ENCODE measurements at regions not wholly inside any gene's neighbourhood (a gene's known extent, or its start where the extent isn't known, plus 50 kb on each side); places are given as distances from the start of the nearest gene placed in this dataset.

GRCh38 chr20:58585753-58586540 lies 65.1 kb upstream of the STX16 start:
- Mint-ChIP-seq H3K4me3 (no peak overlapping the region), H3K4me1 (no peaks in the 10 kb centered on the region), H3K36me3 (ENCODE audit: low read depth) (no peaks in the 10 kb centered on the region), H3K27me3 (peaks cover 12% of the 10 kb centered on the region), H3K27ac (no peak overlapping the region), H3K9me3 (peaks cover 6% of the 10 kb centered on the region)
- no peak for DNase-seq
- POLR2A ChIA-PET, result no interaction called here
- CTCF ChIA-PET, result no interaction called here

GRCh38 chr20:58584881-58585752 lies 66.0 kb upstream of the STX16 start:
- POLR2A ChIA-PET, result no interaction called here
- H3K36me3 Mint-ChIP-seq (ENCODE audit: low read depth), result no peaks in the 10 kb centered on the region
- DNase-seq, result no peak
- H3K4me1 Mint-ChIP-seq, result no peaks in the 10 kb centered on the region
- peaks cover 10% of the 10 kb centered on the region for H3K27me3 Mint-ChIP-seq
- peaks cover 6% of the 10 kb centered on the region for H3K9me3 Mint-ChIP-seq
- H3K4me3 Mint-ChIP-seq, result no peak overlapping the region
- CTCF ChIA-PET, result no interaction called here
- H3K27ac Mint-ChIP-seq, result no peak overlapping the region

DNA sequence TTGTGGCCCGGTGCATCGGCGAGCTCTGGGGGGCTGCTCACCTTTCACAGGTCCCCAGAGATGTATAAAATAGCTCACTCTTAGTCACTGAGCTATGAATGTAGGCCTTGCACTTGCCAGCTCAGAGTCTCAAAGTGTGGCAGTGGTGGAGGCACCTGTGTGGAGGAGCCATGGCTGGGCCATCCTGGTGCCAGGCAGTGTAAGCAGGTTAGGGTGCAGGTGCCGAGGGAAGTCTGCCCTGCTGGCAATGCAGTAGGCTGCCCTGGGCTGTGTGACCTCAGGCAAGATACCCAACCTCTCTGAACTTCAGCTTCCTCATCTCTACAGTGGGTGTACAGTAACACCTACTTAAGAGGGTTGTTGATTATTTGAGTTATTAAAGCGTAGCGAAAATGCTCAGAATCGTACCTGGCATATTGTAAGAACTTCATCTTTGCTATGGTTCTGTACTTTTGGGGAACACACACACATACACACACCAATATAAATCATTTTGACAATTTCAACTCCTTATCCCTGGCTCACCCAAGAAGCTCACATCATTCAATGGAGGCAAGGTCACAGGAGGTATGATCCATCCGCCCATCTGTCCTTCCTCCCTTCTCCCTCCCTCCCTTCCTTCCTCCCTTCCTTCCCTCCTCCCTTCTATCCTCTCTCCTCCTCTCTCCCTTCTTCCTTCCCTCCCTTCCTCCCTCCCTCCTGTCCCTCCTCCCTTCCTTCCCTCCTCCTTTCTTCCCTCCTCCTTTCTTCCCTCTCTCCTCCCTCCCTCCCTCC lies 66.8 kb upstream of the STX16 start:
- CTCF ChIA-PET, result no interaction called here
- POLR2A ChIA-PET, result no interaction called here

DNA sequence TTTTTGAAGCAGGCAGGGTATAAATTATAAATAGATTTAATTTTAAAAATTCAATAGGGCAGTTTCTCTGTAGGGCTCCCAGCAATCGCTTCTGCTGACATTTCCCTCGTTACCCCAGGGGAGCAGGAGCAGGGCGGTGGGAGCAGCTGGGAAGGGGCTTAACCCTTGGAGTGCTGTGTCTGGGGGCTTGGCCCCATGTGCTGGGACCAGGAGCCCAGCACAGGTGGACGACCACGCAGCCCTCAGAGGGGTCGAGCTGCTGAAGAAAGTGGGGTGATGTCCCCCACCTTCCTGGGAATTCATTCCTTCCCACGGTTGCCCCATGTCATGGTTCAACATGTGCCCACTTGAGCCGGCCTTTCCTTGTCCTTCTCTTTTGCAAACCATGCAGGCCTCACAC lies 67.5 kb upstream of the STX16 start:
- no peak overlapping the region for H3K27ac Mint-ChIP-seq
- no peaks in the 10 kb centered on the region for H3K4me1 Mint-ChIP-seq
- H3K36me3 Mint-ChIP-seq (ENCODE audit: low read depth), result no peaks in the 10 kb centered on the region
- POLR2A ChIA-PET, result no interaction called here
- peaks cover 8% of the 10 kb centered on the region for H3K27me3 Mint-ChIP-seq
- CTCF ChIA-PET, result no interaction called here
- DNase-seq, result no peak
- no peak overlapping the region for H3K4me3 Mint-ChIP-seq
- H3K9me3 Mint-ChIP-seq, result peaks cover 6% of the 10 kb centered on the region

More for the DNA sequence above, 66.8 kb upstream of the STX16 start:
- no peak overlapping the region for H3K4me3 Mint-ChIP-seq
- H3K36me3 Mint-ChIP-seq (ENCODE audit: low read depth), result no peaks in the 10 kb centered on the region
- no peak overlapping the region for H3K27ac Mint-ChIP-seq
- H3K27me3 Mint-ChIP-seq, result peaks cover 10% of the 10 kb centered on the region
- no peaks in the 10 kb centered on the region for H3K4me1 Mint-ChIP-seq
- no peak for DNase-seq
- H3K9me3 Mint-ChIP-seq, result peaks cover 6% of the 10 kb centered on the region

DNA sequence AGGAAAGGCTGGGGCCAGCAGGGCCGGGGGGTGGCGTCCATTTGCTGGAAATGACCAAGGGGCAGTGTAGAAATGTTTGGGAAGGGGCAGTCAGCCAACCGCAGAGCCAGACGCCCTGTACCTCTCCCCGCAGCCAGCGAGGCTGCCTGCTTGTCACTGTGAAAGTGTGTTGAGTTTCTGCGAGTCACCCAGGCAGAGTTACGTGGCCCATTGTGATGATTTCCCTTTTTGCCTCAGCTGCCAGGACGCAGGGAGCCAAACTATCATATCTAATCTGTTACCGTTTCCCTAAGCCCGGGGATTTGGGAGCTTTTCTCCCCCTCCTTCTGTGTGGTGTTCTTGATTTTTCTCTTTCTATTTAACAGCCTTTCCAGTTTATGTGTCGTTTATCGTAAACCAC lies 67.9 kb upstream of the STX16 start:
- no peak for DNase-seq
- H3K4me3 Mint-ChIP-seq, result no peak overlapping the region
- POLR2A ChIA-PET, result no interaction called here
- peaks cover 7% of the 10 kb centered on the region for H3K27me3 Mint-ChIP-seq
- H3K36me3 Mint-ChIP-seq (ENCODE audit: low read depth), result no peaks in the 10 kb centered on the region
- H3K4me1 Mint-ChIP-seq, result no peaks in the 10 kb centered on the region
- H3K27ac Mint-ChIP-seq, result no peak overlapping the region
- H3K9me3 Mint-ChIP-seq, result peaks cover 6% of the 10 kb centered on the region
- CTCF ChIA-PET, result no interaction called here

DNA sequence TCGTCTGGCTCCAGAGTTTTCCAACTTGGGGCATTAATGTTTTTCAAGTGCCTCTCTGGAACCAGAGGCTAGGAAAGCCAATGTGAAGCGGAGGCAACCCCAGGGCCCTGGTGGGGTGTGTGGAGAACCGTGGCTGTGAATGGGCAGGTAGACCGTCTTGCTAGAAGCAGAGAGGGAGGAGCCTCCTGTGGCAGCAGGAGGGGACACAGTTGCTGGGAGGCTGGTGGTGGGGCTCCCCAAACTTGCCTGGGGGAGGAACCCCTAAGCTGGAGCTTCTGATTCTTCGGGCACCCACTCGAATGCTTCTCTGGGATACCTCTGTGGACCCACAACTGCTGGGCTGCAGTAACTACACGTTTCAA lies 65.3 kb upstream of the APCDD1L start:
- ChIA-PET POLR2A (no interaction called here), CTCF (no interaction called here)
- Mint-ChIP-seq H3K4me1 (no peaks in the 10 kb centered on the region), H3K27me3 (peaks cover 1% of the 10 kb centered on the region), H3K4me3 (no peak overlapping the region), H3K9me3 (peaks cover 6% of the 10 kb centered on the region), H3K36me3 (ENCODE audit: low read depth) (no peaks in the 10 kb centered on the region), H3K27ac (no peak overlapping the region)
- no peak for DNase-seq

- ChIA-PET CTCF (no interaction called here), POLR2A (no interaction called here)
- Mint-ChIP-seq H3K27ac (no peak overlapping the region), H3K9me3 (peaks cover 6% of the 10 kb centered on the region), H3K4me3 (no peak overlapping the region), H3K4me1 (no peaks in the 10 kb centered on the region), H3K36me3 (ENCODE audit: low read depth) (no peaks in the 10 kb centered on the region), H3K27me3 (peaks cover 1% of the 10 kb centered on the region)
- DNase-seq, result no peak
These were observed 64.7 kb upstream of the APCDD1L start for GRCh38 chr20:58579819-58580473.

- H3K36me3 Mint-ChIP-seq (ENCODE audit: low read depth), result no peaks in the 10 kb centered on the region
- H3K4me3 Mint-ChIP-seq, result no peak overlapping the region
- H3K9me3 Mint-ChIP-seq, result peaks cover 6% of the 10 kb centered on the region
- POLR2A ChIA-PET, result no interaction called here
- no peak for DNase-seq
- no peak overlapping the region for H3K27ac Mint-ChIP-seq
- no peaks in the 10 kb centered on the region for H3K4me1 Mint-ChIP-seq
- peaks cover 1% of the 10 kb centered on the region for H3K27me3 Mint-ChIP-seq
- CTCF ChIA-PET, result no interaction called here
These were observed 64.0 kb upstream of the APCDD1L start for GRCh38 chr20:58579069-58579818.

GRCh38 chr20:58577871-58578598 lies 62.8 kb upstream of the APCDD1L start:
- Mint-ChIP-seq H3K9me3 (peaks cover 6% of the 10 kb centered on the region), H3K27me3 (peaks cover 1% of the 10 kb centered on the region), H3K4me3 (no peak overlapping the region), H3K4me1 (no peaks in the 10 kb centered on the region), H3K36me3 (ENCODE audit: low read depth) (no peaks in the 10 kb centered on the region), H3K27ac (no peak overlapping the region)
- no peak for DNase-seq
- ChIA-PET POLR2A (interaction anchor here (0.6 kb wide), 1 partner anchor 48 kb away, joined by 3 read pairs; no protein-coding TSS in a partner anchor), CTCF (no interaction called here)

DNA sequence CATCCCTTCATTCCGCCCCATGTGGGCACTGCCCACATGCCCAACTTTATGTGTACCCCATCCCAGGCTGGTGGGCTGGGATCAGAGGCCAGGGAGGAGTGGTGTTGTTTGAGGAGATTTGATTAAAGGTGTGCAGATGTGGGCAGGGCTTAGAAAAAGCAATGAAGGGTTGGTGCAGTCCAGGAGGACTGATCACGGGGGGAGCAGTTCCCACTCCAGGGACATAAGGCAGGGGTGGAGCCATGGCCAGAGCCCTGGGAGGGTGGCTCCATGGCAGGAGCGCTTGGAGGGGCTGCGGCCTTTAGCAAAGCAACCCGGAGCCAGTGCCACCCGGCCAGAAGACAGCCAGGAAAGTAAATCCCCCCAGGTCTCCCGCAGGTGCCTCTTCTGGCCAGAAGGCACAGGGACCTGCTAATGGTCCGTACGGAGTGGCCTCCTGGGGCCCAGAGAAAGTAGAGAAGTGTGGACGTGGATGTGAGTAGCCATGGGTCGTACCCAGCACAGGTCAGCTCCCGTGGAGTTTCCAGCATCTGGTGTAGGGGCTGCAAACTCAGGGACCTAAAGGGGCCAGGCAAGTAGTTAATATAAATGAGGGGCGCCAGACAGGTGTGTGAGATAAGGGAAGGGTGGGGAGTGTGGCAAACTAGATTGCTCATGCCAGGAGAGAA lies 62.1 kb upstream of the APCDD1L start:
- DNase-seq, result no peak
- no peak overlapping the region for H3K4me3 Mint-ChIP-seq
- ChIA-PET CTCF (no interaction called here), POLR2A (no interaction called here)
- H3K36me3 Mint-ChIP-seq (ENCODE audit: low read depth), result no peaks in the 10 kb centered on the region
- no peaks in the 10 kb centered on the region for H3K4me1 Mint-ChIP-seq
- H3K27me3 Mint-ChIP-seq, result peaks cover under 1% of the 10 kb centered on the region
- no peak overlapping the region for H3K27ac Mint-ChIP-seq
- peaks cover 3% of the 10 kb centered on the region for H3K9me3 Mint-ChIP-seq

- no peaks in the 10 kb centered on the region for H3K4me1 Mint-ChIP-seq
- DNase-seq, result no peak
- CTCF ChIA-PET, result no interaction called here
- peaks cover 2% of the 10 kb centered on the region for H3K27me3 Mint-ChIP-seq
- no peak overlapping the region for H3K27ac Mint-ChIP-seq
- POLR2A ChIA-PET, result no interaction called here
- H3K9me3 Mint-ChIP-seq, result peaks cover 3% of the 10 kb centered on the region
- no peak overlapping the region for H3K4me3 Mint-ChIP-seq
- no peaks in the 10 kb centered on the region for H3K36me3 Mint-ChIP-seq (ENCODE audit: low read depth)
These were observed 61.4 kb upstream of the APCDD1L start for GRCh38 chr20:58576603-58576970.
